IMR-90 (cell line): ENCODE measurements at regions not wholly inside any gene's neighbourhood (a gene's known extent, or its start where the extent isn't known, plus 50 kb on each side); places are given as distances from the start of the nearest gene placed in this dataset.

Experiments
- POLR2A ChIP-seq: IDR thresholded peaks from 2 replicates; pipeline ENCODE4 v1.6.1; 2012; ENCODE audit warnings: mild to moderate bottlenecking, low read depth, low read length
- RCOR1 ChIP-seq: IDR thresholded peaks from 2 replicates; pipeline ENCODE4 v1.6.1; 2012; ENCODE audit warnings: mild to moderate bottlenecking, low read length, improper control_type of control experiment; ENCODE audit not compliant: insufficient replicate concordance
- TF ChIP-seq, protein P1 (sequence below): conservative IDR thresholded peaks from 2 replicates; pipeline ENCODE4 v1.5.1; 2012; ENCODE audit warnings: mild to moderate bottlenecking, low read depth, low read length, improper control_type of control experiment

DNA sequence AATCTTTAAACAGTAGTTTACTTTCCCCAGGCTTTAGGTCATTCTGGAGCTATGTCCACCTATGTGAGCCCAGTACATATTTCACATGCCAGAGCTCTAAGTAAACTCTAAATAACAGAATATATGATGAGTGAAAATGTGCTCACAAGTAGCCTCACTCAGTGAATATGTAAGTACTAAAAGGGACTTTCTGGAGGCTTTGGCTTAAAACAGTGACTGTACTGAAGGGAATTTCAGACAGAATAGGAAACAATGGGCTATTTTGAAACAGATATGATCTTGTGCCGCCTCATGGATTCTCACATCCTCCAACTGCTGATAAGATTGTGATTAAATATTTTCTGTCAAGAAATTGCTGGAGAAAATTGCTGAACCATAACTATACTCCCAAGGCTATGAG, 747.9 kb downstream of the SOCS6 start:
- no peak for TF ChIP-seq RCOR1
- no peak for TF ChIP-seq POLR2A
- TF ChIP-seq, protein P1, sequence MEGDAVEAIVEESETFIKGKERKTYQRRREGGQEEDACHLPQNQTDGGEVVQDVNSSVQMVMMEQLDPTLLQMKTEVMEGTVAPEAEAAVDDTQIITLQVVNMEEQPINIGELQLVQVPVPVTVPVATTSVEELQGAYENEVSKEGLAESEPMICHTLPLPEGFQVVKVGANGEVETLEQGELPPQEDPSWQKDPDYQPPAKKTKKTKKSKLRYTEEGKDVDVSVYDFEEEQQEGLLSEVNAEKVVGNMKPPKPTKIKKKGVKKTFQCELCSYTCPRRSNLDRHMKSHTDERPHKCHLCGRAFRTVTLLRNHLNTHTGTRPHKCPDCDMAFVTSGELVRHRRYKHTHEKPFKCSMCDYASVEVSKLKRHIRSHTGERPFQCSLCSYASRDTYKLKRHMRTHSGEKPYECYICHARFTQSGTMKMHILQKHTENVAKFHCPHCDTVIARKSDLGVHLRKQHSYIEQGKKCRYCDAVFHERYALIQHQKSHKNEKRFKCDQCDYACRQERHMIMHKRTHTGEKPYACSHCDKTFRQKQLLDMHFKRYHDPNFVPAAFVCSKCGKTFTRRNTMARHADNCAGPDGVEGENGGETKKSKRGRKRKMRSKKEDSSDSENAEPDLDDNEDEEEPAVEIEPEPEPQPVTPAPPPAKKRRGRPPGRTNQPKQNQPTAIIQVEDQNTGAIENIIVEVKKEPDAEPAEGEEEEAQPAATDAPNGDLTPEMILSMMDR = no peak
